ENCODE measurements at regions not wholly inside any gene's neighbourhood (a gene's known extent, or its start where the extent isn't known, plus 50 kb on each side); places are given as distances from the start of the nearest gene placed in this dataset.
A peak's percentile ranks its signal among the peaks of the same experiment; 100 is the strongest.
"Not testable (repeated sequence)": the region's sequence is repeated elsewhere in the genome, so short reads cannot be mapped to it uniquely, and the experiment has no call there.

- TF ChIP-seq CTCF (IDR thresholded peaks at IDR 0.05) (no peak), POLR2A (IDR thresholded peaks at IDR 0.05) (no peak)
- Histone ChIP-seq H3K9me3 (no peaks in the 10 kb centered on the region), H3K4me3 (no peak overlapping the region), H3K27ac (peak overlapping the region; percentile 22), H3K36me3 (no peaks in the 10 kb centered on the region), H3K4me1 (no peaks in the 10 kb centered on the region), H3K27me3 (no peaks in the 10 kb centered on the region)
- DNase-seq = no peak
- intact Hi-C loops (cut with DNase I; ENCODE audit: low total_unique reads) = no loop called here
Measured at GRCh38 chr5:54404568-54404967, 50.9 kb upstream of the HSPB3 start.

DNA sequence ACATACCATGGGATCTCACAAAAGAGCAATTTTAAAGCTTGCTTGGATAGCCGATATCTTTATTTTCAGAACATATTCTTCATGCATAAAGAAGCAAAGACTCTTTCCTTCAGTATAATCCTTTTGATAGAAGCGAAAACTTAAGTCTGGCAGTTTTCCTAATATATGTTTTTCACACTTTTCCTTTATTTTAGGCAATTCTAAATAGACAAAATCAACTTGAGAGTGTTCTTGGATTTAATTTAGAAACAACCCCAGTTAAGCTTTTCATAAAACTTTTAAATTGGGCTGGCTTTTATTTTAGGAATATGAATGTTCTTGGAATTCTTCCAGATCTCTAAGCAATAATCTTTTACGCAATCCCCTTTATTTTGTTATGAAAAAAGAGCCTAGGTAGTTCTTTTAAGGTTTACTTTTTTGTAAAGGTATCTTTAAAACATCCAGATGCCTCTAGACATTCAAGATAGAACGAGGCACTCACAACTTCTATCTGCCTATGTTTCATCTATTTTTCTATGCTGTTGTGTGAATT is 51.5 kb upstream of the HSPB3 start:
- intact Hi-C loops (cut with DNase I; ENCODE audit: low total_unique reads) = no loop called here
- H3K36me3 ChIP-seq = no peaks in the 10 kb centered on the region
- DNase-seq = no peak
- no peak overlapping the region for H3K4me3 ChIP-seq
- H3K4me1 ChIP-seq = no peaks in the 10 kb centered on the region
- H3K27ac ChIP-seq = peak overlapping the region; percentile 22
- H3K9me3 ChIP-seq = no peaks in the 10 kb centered on the region
- TF ChIP-seq POLR2A (IDR thresholded peaks at IDR 0.05) = no peak
- no peaks in the 10 kb centered on the region for H3K27me3 ChIP-seq

DNA sequence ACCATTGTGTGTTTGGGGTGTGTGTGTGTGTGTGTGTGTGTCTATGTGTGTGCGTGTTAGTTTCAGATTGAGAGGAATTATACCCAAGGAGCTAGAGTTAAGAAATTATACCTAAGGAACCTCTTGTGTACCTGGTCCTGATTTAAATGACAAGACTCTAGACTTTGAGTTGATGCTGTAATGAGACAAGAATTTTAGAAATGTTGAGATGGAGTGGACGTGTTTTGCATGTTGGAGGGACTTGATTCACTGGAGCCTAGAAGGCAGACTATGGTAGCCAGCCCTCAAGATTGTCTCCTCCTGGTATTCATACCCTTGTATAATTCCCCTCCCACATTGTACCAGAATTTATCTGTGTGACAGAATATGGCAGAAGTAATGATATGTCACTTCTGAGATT is 52.4 kb upstream of the HSPB3 start:
- no peak for DNase-seq
- H3K4me1 ChIP-seq = no peaks in the 10 kb centered on the region
- intact Hi-C loops (cut with DNase I; ENCODE audit: low total_unique reads) = no loop called here
- no peak overlapping the region for H3K4me3 ChIP-seq
- H3K27ac ChIP-seq = no peak overlapping the region
- TF ChIP-seq POLR2A (IDR thresholded peaks at IDR 0.05) (no peak), CTCF (IDR thresholded peaks at IDR 0.05) (no peak)
- H3K27me3 ChIP-seq = no peaks in the 10 kb centered on the region
- no peaks in the 10 kb centered on the region for H3K36me3 ChIP-seq
- no peaks in the 10 kb centered on the region for H3K9me3 ChIP-seq

DNA sequence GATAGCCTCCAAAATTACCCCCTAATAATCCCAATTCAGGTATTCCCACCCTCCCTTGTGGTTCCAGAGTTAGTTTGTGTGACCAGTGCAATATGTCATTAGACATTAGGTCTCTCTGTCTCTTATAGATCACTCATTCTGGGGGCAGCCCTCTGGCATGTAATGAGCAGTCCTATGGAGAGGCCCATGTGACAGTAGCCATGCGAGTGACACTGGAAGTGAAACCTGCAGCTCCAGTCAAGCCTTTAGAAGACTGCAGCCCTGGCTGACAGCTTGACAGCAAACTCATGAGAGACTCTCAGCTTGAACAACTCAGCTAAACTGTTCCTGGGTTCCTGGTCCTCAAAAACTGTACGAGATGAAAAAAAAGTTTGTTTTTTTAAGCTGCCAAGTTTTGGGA is 54.0 kb upstream of the HSPB3 start:
- Histone ChIP-seq H3K36me3 (no peaks in the 10 kb centered on the region), H3K9me3 (no peaks in the 10 kb centered on the region), H3K27ac (no peak overlapping the region), H3K27me3 (no peaks in the 10 kb centered on the region), H3K4me3 (no peak overlapping the region), H3K4me1 (no peaks in the 10 kb centered on the region)
- no peak for DNase-seq
- intact Hi-C loops (cut with DNase I; ENCODE audit: low total_unique reads) = no loop called here
- TF ChIP-seq CTCF (IDR thresholded peaks at IDR 0.05) = no peak

DNA sequence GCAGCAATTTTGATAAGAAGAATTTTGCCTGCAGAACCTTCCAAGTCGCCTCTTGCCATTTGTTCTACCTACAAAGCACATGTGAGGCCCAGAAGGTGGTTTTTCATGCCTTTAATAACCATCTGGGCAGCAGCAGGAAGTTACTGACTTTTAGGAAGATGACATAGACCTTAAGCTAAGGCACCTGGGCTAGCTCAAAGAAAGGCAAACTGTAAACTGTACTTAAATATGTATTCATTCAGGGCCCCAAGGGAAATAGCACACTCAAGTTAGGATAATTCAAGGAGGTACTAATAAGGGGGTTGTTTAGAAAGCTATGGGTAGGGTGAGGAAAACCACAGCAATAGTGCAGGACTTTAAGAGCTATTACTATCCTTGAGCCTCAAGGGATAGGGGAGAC is 57.3 kb upstream of the HSPB3 start:
- Histone ChIP-seq H3K4me3 (no peak overlapping the region), H3K27me3 (no peaks in the 10 kb centered on the region), H3K9me3 (no peaks in the 10 kb centered on the region), H3K36me3 (no peaks in the 10 kb centered on the region), H3K27ac (no peak overlapping the region), H3K4me1 (no peaks in the 10 kb centered on the region)
- no peak for DNase-seq
- intact Hi-C loops (cut with DNase I; ENCODE audit: low total_unique reads) = no loop called here
- no peak for TF ChIP-seq CTCF (IDR thresholded peaks at IDR 0.05)
- TF ChIP-seq POLR2A (IDR thresholded peaks at IDR 0.05) = no peak

DNA sequence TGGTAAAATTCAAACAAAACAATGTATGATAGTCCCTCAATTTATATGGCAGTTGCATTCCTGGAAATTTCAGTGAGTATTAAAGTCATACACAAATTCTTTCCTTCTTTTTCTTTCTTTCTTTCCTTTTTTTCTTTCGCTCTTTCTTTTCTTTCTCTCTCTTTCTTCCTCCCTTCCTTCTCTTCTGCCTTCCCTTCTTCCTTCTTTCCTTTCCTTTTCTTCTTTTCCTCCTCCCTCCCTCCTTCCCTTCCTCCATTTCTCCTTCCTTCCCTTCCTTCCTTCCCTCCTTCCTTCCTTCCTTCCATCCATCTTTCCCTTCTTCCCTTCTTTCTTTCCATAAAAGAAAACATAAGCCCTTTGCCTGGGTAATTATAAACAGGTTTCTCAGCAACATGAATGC is 58.1 kb upstream of the HSPB3 start:
- intact Hi-C loops (cut with DNase I; ENCODE audit: low total_unique reads) = no loop called here
- no peaks in the 10 kb centered on the region for H3K4me1 ChIP-seq
- TF ChIP-seq POLR2A (IDR thresholded peaks at IDR 0.05) = no peak
- TF ChIP-seq CTCF (IDR thresholded peaks at IDR 0.05) = no peak

DNA sequence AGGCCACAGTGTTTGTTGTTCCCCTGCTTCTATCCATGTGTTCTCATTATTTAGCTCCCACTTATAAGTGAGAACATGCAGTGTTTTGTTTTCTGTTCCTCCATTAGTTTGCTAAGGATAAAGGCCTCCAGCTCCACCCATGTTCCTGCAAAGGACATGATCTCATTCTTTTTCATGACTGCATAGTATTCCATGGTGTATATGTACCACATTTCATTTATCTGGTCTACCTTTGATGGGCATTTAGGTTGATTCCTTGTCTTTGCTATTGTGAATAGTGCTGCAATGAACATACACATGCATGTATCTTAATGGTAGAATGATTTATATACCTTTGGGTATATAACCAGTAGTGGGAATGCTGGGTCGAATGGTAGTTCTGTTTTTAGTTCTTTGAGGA is 62.5 kb upstream of the HSPB3 start:
- intact Hi-C loops (cut with DNase I; ENCODE audit: low total_unique reads); H3K4me1 ChIP-seq; H3K36me3 ChIP-seq; H3K27me3 ChIP-seq; H3K4me3 ChIP-seq; DNase-seq; H3K27ac ChIP-seq; H3K9me3 ChIP-seq: not testable (repeated sequence)

More for the DNA sequence above, 58.1 kb upstream of the HSPB3 start:
- H3K27me3 ChIP-seq = no peaks in the 10 kb centered on the region
- DNase-seq = no peak
- H3K9me3 ChIP-seq = no peaks in the 10 kb centered on the region
- no peak overlapping the region for H3K27ac ChIP-seq
- no peak overlapping the region for H3K4me3 ChIP-seq
- H3K36me3 ChIP-seq = no peaks in the 10 kb centered on the region
